ENCODE measurements at regions not wholly inside any gene's neighbourhood (a gene's known extent, or its start where the extent isn't known, plus 50 kb on each side); places are given as distances from the start of the nearest gene placed in this dataset.

DNA sequence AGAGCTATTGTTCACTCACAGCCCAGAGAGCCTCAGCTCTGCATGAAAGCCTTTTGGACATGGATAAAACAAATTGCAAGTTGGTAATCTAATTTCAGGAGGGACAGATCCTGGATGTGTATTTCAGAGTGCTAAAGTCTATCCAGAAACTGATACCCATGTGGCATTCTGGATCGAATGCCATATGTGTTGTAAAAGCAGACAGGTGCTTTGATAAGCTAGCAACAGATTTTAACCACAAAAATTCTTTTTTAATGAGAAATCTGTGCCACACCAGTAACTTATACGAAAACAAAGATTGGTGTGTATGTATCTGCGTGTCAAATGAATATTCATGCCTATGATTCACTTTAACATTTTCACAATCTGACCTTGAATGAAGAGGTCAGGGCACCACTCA lies 936.6 kb upstream of the MAP3K7 start:
- H3K27ac Mint-ChIP-seq = no peak overlapping the region
- H3K4me3 Mint-ChIP-seq = no peak overlapping the region
- H3K36me3 Mint-ChIP-seq (ENCODE audit: low read depth) = no peaks in the 10 kb centered on the region
- H3K27me3 Mint-ChIP-seq (ENCODE audit: low read depth) = no peaks in the 10 kb centered on the region
- TF ChIP-seq, protein P1, sequence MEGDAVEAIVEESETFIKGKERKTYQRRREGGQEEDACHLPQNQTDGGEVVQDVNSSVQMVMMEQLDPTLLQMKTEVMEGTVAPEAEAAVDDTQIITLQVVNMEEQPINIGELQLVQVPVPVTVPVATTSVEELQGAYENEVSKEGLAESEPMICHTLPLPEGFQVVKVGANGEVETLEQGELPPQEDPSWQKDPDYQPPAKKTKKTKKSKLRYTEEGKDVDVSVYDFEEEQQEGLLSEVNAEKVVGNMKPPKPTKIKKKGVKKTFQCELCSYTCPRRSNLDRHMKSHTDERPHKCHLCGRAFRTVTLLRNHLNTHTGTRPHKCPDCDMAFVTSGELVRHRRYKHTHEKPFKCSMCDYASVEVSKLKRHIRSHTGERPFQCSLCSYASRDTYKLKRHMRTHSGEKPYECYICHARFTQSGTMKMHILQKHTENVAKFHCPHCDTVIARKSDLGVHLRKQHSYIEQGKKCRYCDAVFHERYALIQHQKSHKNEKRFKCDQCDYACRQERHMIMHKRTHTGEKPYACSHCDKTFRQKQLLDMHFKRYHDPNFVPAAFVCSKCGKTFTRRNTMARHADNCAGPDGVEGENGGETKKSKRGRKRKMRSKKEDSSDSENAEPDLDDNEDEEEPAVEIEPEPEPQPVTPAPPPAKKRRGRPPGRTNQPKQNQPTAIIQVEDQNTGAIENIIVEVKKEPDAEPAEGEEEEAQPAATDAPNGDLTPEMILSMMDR (IDR thresholded peaks at IDR 0.05; ENCODE audit: unreplicated experiment in 3 of 3) = no peak
- no peaks in the 10 kb centered on the region for H3K9me3 Mint-ChIP-seq
- H3K4me1 Mint-ChIP-seq = peaks cover 7% of the 10 kb centered on the region

DNA sequence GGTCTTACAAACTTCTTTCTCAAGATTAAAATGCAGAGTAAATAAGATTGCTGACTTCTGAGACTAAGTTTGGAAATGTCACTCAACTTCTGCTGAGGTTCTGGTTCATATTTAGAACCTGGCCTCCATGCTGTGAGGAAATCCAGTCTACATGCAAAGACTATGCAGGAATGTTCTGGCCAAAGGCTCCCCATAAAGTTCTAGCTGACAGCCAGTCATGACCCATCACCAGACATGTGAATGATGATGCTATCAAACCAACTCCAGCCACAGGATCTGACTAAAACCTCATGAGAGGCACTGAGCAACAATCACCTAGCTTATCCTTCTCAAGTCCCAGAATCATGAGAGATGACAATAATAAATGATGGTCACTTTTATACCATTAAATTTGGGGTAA lies 935.1 kb upstream of the MAP3K7 start:
- Mint-ChIP-seq H3K27me3 (ENCODE audit: low read depth) (no peaks in the 10 kb centered on the region), H3K4me3 (no peak overlapping the region), H3K27ac (no peak overlapping the region), H3K36me3 (ENCODE audit: low read depth) (no peaks in the 10 kb centered on the region), H3K9me3 (no peaks in the 10 kb centered on the region), H3K4me1 (peaks cover 7% of the 10 kb centered on the region)
- TF ChIP-seq, protein P1 (IDR thresholded peaks at IDR 0.05; ENCODE audit: unreplicated experiment in 3 of 3) = no peak

DNA sequence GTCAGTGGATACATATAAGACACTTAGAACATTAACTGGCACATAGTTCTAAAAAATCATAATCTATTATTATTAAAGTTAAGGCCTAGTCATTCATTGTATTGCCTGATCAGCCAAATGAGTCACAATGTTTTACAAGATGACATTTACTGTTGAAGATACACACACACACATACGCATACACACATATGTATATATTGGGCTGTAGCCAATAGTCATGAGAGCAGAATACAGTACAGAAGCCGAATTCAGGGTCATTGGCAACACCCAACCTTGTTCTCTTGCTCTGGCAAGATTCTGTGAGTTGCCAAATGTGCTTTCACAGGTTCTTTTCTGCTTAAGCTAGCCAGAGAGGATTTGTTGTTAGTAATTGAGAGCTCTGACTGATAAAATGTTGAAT lies 922.8 kb upstream of the MAP3K7 start:
- TF ChIP-seq, protein P1 (IDR thresholded peaks at IDR 0.05; ENCODE audit: unreplicated experiment in 3 of 3) = no peak
- no peaks in the 10 kb centered on the region for H3K4me1 Mint-ChIP-seq
- no peaks in the 10 kb centered on the region for H3K36me3 Mint-ChIP-seq (ENCODE audit: low read depth)
- no peak overlapping the region for H3K27ac Mint-ChIP-seq
- H3K4me3 Mint-ChIP-seq = no peak overlapping the region
- no peaks in the 10 kb centered on the region for H3K27me3 Mint-ChIP-seq (ENCODE audit: low read depth)
- H3K9me3 Mint-ChIP-seq = peaks cover 2% of the 10 kb centered on the region

- H3K27me3 Mint-ChIP-seq (ENCODE audit: low read depth) = no peaks in the 10 kb centered on the region
These were observed 922.2 kb upstream of the MAP3K7 start for GRCh38 chr6:91509039-91509438.

GRCh38 chr6:91506509-91506908 lies 919.6 kb upstream of the MAP3K7 start:
- H3K36me3 Mint-ChIP-seq (ENCODE audit: low read depth) = no peaks in the 10 kb centered on the region

More at GRCh38 chr6:91509039-91509438, 922.2 kb upstream of the MAP3K7 start:
- Mint-ChIP-seq H3K27ac (no peak overlapping the region), H3K36me3 (ENCODE audit: low read depth) (no peaks in the 10 kb centered on the region), H3K9me3 (peaks cover 2% of the 10 kb centered on the region), H3K4me1 (no peaks in the 10 kb centered on the region), H3K4me3 (no peak overlapping the region)
- TF ChIP-seq, protein P1 (IDR thresholded peaks at IDR 0.05; ENCODE audit: unreplicated experiment in 3 of 3) = no peak

GRCh38 chr6:91505199-91505598 lies 918.3 kb upstream of the MAP3K7 start:
- TF ChIP-seq, protein P1 (IDR thresholded peaks at IDR 0.05; ENCODE audit: unreplicated experiment in 3 of 3) = no peak
- peaks cover 2% of the 10 kb centered on the region for H3K9me3 Mint-ChIP-seq
- H3K4me3 Mint-ChIP-seq = no peak overlapping the region
- no peak overlapping the region for H3K27ac Mint-ChIP-seq
- H3K4me1 Mint-ChIP-seq = no peaks in the 10 kb centered on the region
- H3K36me3 Mint-ChIP-seq (ENCODE audit: low read depth) = no peaks in the 10 kb centered on the region
- H3K27me3 Mint-ChIP-seq (ENCODE audit: low read depth) = no peaks in the 10 kb centered on the region

More at GRCh38 chr6:91506509-91506908, 919.6 kb upstream of the MAP3K7 start:
- no peaks in the 10 kb centered on the region for H3K4me1 Mint-ChIP-seq
- no peaks in the 10 kb centered on the region for H3K27me3 Mint-ChIP-seq (ENCODE audit: low read depth)
- peaks cover 2% of the 10 kb centered on the region for H3K9me3 Mint-ChIP-seq
- no peak overlapping the region for H3K27ac Mint-ChIP-seq
- TF ChIP-seq, protein P1 (IDR thresholded peaks at IDR 0.05; ENCODE audit: unreplicated experiment in 3 of 3) = no peak
- no peak overlapping the region for H3K4me3 Mint-ChIP-seq

Data from nephron (organoid).